GM18508 (cell line): ENCODE measurements at regions not wholly inside any gene's neighbourhood (a gene's known extent, or its start where the extent isn't known, plus 50 kb on each side); places are given as distances from the start of the nearest gene placed in this dataset.

Experiments used
- ATAC-seq: cut with Tn5 transposase; IDR thresholded peaks from one replicate; pipeline ENCODE4 v1.9.1; 2021; ENCODE audit warnings: moderate number of reproducible peaks; ENCODE audit not compliant: insufficient read depth, unreplicated experiment

- no peak for ATAC-seq
These were observed 131.0 kb upstream of the TARS1 start for GRCh38 chr5:33309536-33310345.

GRCh38 chr5:33310451-33310850, 130.3 kb upstream of the TARS1 start:
- ATAC-seq: no peak

- no peak for ATAC-seq
These were observed 128.9 kb upstream of the TARS1 start for GRCh38 chr5:33311893-33312292.

GRCh38 chr5:33312571-33313549, 127.9 kb upstream of the TARS1 start:
- ATAC-seq: no peak

- ATAC-seq: no peak
These were observed 125.6 kb upstream of the TARS1 start for GRCh38 chr5:33315189-33315588.

- no peak for ATAC-seq
These were observed 124.0 kb upstream of the TARS1 start for GRCh38 chr5:33316773-33317172.

GRCh38 chr5:33317271-33317670, 123.5 kb upstream of the TARS1 start:
- ATAC-seq: no peak

- no peak for ATAC-seq
These were observed 121.6 kb upstream of the TARS1 start for GRCh38 chr5:33319151-33319550.

GRCh38 chr5:33319841-33320240, 120.9 kb upstream of the TARS1 start:
- ATAC-seq: no peak

- ATAC-seq: no peak
These were observed 119.7 kb upstream of the TARS1 start for GRCh38 chr5:33321026-33321425.

- ATAC-seq: no peak
These were observed 118.1 kb upstream of the TARS1 start for GRCh38 chr5:33322632-33323031.

- ATAC-seq: no peak
These were observed 116.0 kb upstream of the TARS1 start for GRCh38 chr5:33324667-33325307.

GRCh38 chr5:33328818-33329217, 111.9 kb upstream of the TARS1 start:
- ATAC-seq: no peak

GRCh38 chr5:33329891-33330290, 110.9 kb upstream of the TARS1 start:
- ATAC-seq: no peak

- no peak for ATAC-seq
These were observed 110.3 kb upstream of the TARS1 start for GRCh38 chr5:33330426-33330825.

- ATAC-seq: no peak
These were observed 109.8 kb upstream of the TARS1 start for GRCh38 chr5:33330992-33331391.

- no peak for ATAC-seq
These were observed 108.0 kb upstream of the TARS1 start for GRCh38 chr5:33332804-33333203.

GRCh38 chr5:33334829-33335228, 105.9 kb upstream of the TARS1 start:
- ATAC-seq: no peak

- no peak for ATAC-seq
These were observed 103.7 kb upstream of the TARS1 start for GRCh38 chr5:33336891-33337636.

GRCh38 chr5:33337637-33337992, 103.2 kb upstream of the TARS1 start:
- no peak for ATAC-seq
